SJSA1 (cell line): ENCODE measurements at regions not wholly inside any gene's neighbourhood (a gene's known extent, or its start where the extent isn't known, plus 50 kb on each side); places are given as distances from the start of the nearest gene placed in this dataset.
"Not testable (repeated sequence)": the region's sequence is repeated elsewhere in the genome, so short reads cannot be mapped to it uniquely, and the experiment has no call there.

Source experiments
- DNase-seq, 2 experiments: peaks; one replicate each; pipeline ENCODE4 v3.0.0-alpha.2; 2015 to 2020; ENCODE audit warnings: low spot score in 2 of 2, low read depth in 1 of 2
- H3K27ac ChIP-seq: fragments of 250-450 bp; sonication (Bioruptor Pico); 2 replicates; pipeline ENCODE4 v1.5.1; 2020; ENCODE audit warnings: mild to moderate bottlenecking, moderate library complexity
- H3K27me3 ChIP-seq: fragments of 250-450 bp; sonication (Bioruptor Pico); replicated peaks from 2 replicates; pipeline ENCODE4 v1.5.1; 2020; ENCODE audit warnings: mild to moderate bottlenecking, moderate library complexity
- H3K36me3 ChIP-seq: fragments of 250-450 bp; sonication (Bioruptor Pico); 2 replicates; pipeline ENCODE4 v1.5.1; 2020; ENCODE audit warnings: mild to moderate bottlenecking
- H3K4me1 ChIP-seq: fragments of 250-450 bp; sonication (Bioruptor Pico); replicated peaks from 2 replicates; pipeline ENCODE4 v1.6.1; 2021; ENCODE audit warnings: mild to moderate bottlenecking
- H3K4me3 ChIP-seq: fragments of 250-450 bp; sonication (Bioruptor Pico); 2 replicates; pipeline ENCODE4 v1.5.1; 2020; ENCODE audit warnings: mild to moderate bottlenecking
- H3K9me3 ChIP-seq: fragments of 250-450 bp; sonication (Bioruptor Pico); replicated peaks from 2 replicates; pipeline ENCODE4 v1.5.1; 2020; ENCODE audit warnings: mild to moderate bottlenecking

GRCh38 chr20:4635781-4636180, 50.5 kb upstream of the PRNP start:
- Histone ChIP-seq H3K27ac (no peak overlapping the region), H3K27me3 (no peaks in the 10 kb centered on the region), H3K4me1 (peaks cover 13% of the 10 kb centered on the region), H3K9me3 (no peaks in the 10 kb centered on the region), H3K36me3 (no peaks in the 10 kb centered on the region), H3K4me3 (no peak overlapping the region)
- DNase-seq: no peak

GRCh38 chr20:4635342-4635741, 50.9 kb upstream of the PRNP start:
- Histone ChIP-seq H3K36me3 (no peaks in the 10 kb centered on the region), H3K27me3 (no peaks in the 10 kb centered on the region), H3K27ac (no peak overlapping the region), H3K4me1 (peaks cover 13% of the 10 kb centered on the region), H3K4me3 (no peak overlapping the region), H3K9me3 (no peaks in the 10 kb centered on the region)
- no peak for DNase-seq

- Histone ChIP-seq H3K4me3 (no peak overlapping the region), H3K27me3 (no peaks in the 10 kb centered on the region), H3K4me1 (peaks cover 13% of the 10 kb centered on the region), H3K27ac (peak overlapping the region; percentile 51), H3K9me3 (no peaks in the 10 kb centered on the region), H3K36me3 (no peaks in the 10 kb centered on the region)
- no peak for DNase-seq
Observed at GRCh38 chr20:4633780-4634179, 52.5 kb upstream of the PRNP start.

GRCh38 chr20:4633379-4633778, 52.9 kb upstream of the PRNP start:
- H3K4me1 ChIP-seq: peaks cover 13% of the 10 kb centered on the region
- H3K27ac ChIP-seq: peak overlapping the region; percentile 51
- no peak overlapping the region for H3K4me3 ChIP-seq
- no peaks in the 10 kb centered on the region for H3K9me3 ChIP-seq
- peak in 1 of 2 experiments; percentile 45 for DNase-seq
- no peaks in the 10 kb centered on the region for H3K36me3 ChIP-seq
- no peaks in the 10 kb centered on the region for H3K27me3 ChIP-seq

- no peak overlapping the region for H3K4me3 ChIP-seq
- no peaks in the 10 kb centered on the region for H3K27me3 ChIP-seq
- H3K4me1 ChIP-seq: peaks cover 13% of the 10 kb centered on the region
- H3K9me3 ChIP-seq: no peaks in the 10 kb centered on the region
- H3K27ac ChIP-seq: no peak overlapping the region; the same call in 1 of the 2 replicates
- H3K36me3 ChIP-seq: no peaks in the 10 kb centered on the region
- no peak for DNase-seq
Observed at GRCh38 chr20:4632876-4633275, 53.4 kb upstream of the PRNP start.

- Histone ChIP-seq H3K27ac (no peak overlapping the region), H3K36me3 (no peaks in the 10 kb centered on the region), H3K9me3 (0 out of 2 replicates have a peak, but pooled peaks cover 3% of the 10 kb centered on the region), H3K27me3 (no peaks in the 10 kb centered on the region), H3K4me3 (no peak overlapping the region), H3K4me1 (no peaks in the 10 kb centered on the region)
- DNase-seq: no peak
Observed at GRCh38 chr20:4626228-4626627, 60.0 kb upstream of the PRNP start.

- no peak overlapping the region for H3K27ac ChIP-seq
- H3K9me3 ChIP-seq: 0 out of 2 replicates have a peak, but pooled peaks cover 3% of the 10 kb centered on the region
- H3K4me1 ChIP-seq: no peaks in the 10 kb centered on the region
- no peaks in the 10 kb centered on the region for H3K36me3 ChIP-seq
- DNase-seq: no peak
- no peaks in the 10 kb centered on the region for H3K27me3 ChIP-seq
- no peak overlapping the region for H3K4me3 ChIP-seq
Observed at GRCh38 chr20:4625687-4626086, 60.6 kb upstream of the PRNP start.

- H3K36me3 ChIP-seq, H3K4me1 ChIP-seq, H3K27me3 ChIP-seq, H3K4me3 ChIP-seq, DNase-seq, H3K9me3 ChIP-seq, H3K27ac ChIP-seq: not testable (repeated sequence)
Observed at GRCh38 chr20:4624675-4625336, 61.5 kb upstream of the PRNP start.

- not testable (repeated sequence) for H3K27me3 ChIP-seq, H3K9me3 ChIP-seq, H3K4me3 ChIP-seq, H3K27ac ChIP-seq, H3K36me3 ChIP-seq, H3K4me1 ChIP-seq, DNase-seq
Observed at GRCh38 chr20:4619144-4619543, 67.1 kb upstream of the PRNP start.

- DNase-seq: no peak
- Histone ChIP-seq H3K36me3 (no peaks in the 10 kb centered on the region), H3K9me3 (no peaks in the 10 kb centered on the region), H3K27ac (no peak overlapping the region), H3K27me3 (no peaks in the 10 kb centered on the region), H3K4me3 (no peak overlapping the region), H3K4me1 (peaks cover 8% of the 10 kb centered on the region)
Observed at GRCh38 chr20:4617484-4617883, 68.8 kb upstream of the PRNP start.

GRCh38 chr20:4617019-4617418, 69.2 kb upstream of the PRNP start:
- Histone ChIP-seq H3K4me3 (no peak overlapping the region), H3K4me1 (peaks cover 8% of the 10 kb centered on the region), H3K27ac (no peak overlapping the region), H3K36me3 (no peaks in the 10 kb centered on the region), H3K9me3 (no peaks in the 10 kb centered on the region), H3K27me3 (no peaks in the 10 kb centered on the region)
- DNase-seq: no peak

GRCh38 chr20:4613718-4614620, 72.3 kb upstream of the PRNP start:
- Histone ChIP-seq H3K27me3 (no peaks in the 10 kb centered on the region), H3K27ac (no peak overlapping the region; the same call in 1 of the 2 replicates), H3K36me3 (no peaks in the 10 kb centered on the region), H3K9me3 (no peaks in the 10 kb centered on the region), H3K4me3 (no peak overlapping the region), H3K4me1 (peaks cover 8% of the 10 kb centered on the region)
- DNase-seq: peak; percentile 67 to 71

- Histone ChIP-seq H3K4me3 (no peak overlapping the region), H3K9me3 (no peaks in the 10 kb centered on the region), H3K4me1 (peaks cover 8% of the 10 kb centered on the region), H3K36me3 (no peaks in the 10 kb centered on the region), H3K27me3 (no peaks in the 10 kb centered on the region), H3K27ac (no peak overlapping the region)
- no peak for DNase-seq
Observed at GRCh38 chr20:4613184-4613583, 73.1 kb upstream of the PRNP start.

- Histone ChIP-seq H3K36me3 (no peaks in the 10 kb centered on the region), H3K9me3 (no peaks in the 10 kb centered on the region), H3K27me3 (no peaks in the 10 kb centered on the region), H3K4me1 (peaks cover 8% of the 10 kb centered on the region), H3K27ac (no peak overlapping the region), H3K4me3 (no peak overlapping the region)
- no peak for DNase-seq
Observed at GRCh38 chr20:4610871-4611270, 75.4 kb upstream of the PRNP start.
